ENCODE measurements at regions not wholly inside any gene's neighbourhood (a gene's known extent, or its start where the extent isn't known, plus 50 kb on each side); places are given as distances from the start of the nearest gene placed in this dataset.

GRCh38 chr10:55782181-55782580 is 578.9 kb downstream of the ZWINT start:
- DNase-seq (ENCODE audit: low spot score) (no peak), ATAC-seq (no peak)
- Mint-ChIP-seq H3K27me3 (ENCODE audit: low read depth) (no peaks in the 10 kb centered on the region), H3K36me3 (no peaks in the 10 kb centered on the region), H3K9me3 (no peaks in the 10 kb centered on the region), H3K4me3 (no peak overlapping the region), H3K4me1 (no peaks in the 10 kb centered on the region), H3K27ac (no peak overlapping the region)
- TF ChIP-seq NR2C2 (CRISPR knock-in tag; IDR thresholded peaks at IDR 0.05) (no peak), CREM (CRISPR knock-in tag; IDR thresholded peaks at IDR 0.05) (no peak)
- CTCF ChIA-PET, result no interaction called here
- POLR2A ChIA-PET, result no interaction called here

- H3K27ac Mint-ChIP-seq, result no peak overlapping the region
- no peak for ATAC-seq
- H3K27me3 Mint-ChIP-seq (ENCODE audit: low read depth), result no peaks in the 10 kb centered on the region
- CTCF ChIA-PET, result no interaction called here
- no peaks in the 10 kb centered on the region for H3K36me3 Mint-ChIP-seq
- POLR2A ChIA-PET, result no interaction called here
- H3K9me3 Mint-ChIP-seq, result no peaks in the 10 kb centered on the region
- DNase-seq (ENCODE audit: low spot score), result no peak
- no peak overlapping the region for H3K4me3 Mint-ChIP-seq
- peaks cover 6% of the 10 kb centered on the region for H3K4me1 Mint-ChIP-seq
- no peak for TF ChIP-seq CREB1 (CRISPR knock-in tag; IDR thresholded peaks at IDR 0.05)
- no peak for TF ChIP-seq USF2 (CRISPR knock-in tag; IDR thresholded peaks at IDR 0.05)
- no peak for TF ChIP-seq CBFB (CRISPR knock-in tag; IDR thresholded peaks at IDR 0.05; ENCODE audit: low read depth)
- TF ChIP-seq CREM (CRISPR knock-in tag; IDR thresholded peaks at IDR 0.05), result no peak
- no peak for TF ChIP-seq HMGA2 (CRISPR knock-in tag; IDR thresholded peaks at IDR 0.05)
- TF ChIP-seq ATF3 (CRISPR knock-in tag; conservative IDR thresholded peaks at IDR 0.05), result no peak
- no peak for TF ChIP-seq STAT6 (CRISPR knock-in tag; conservative IDR thresholded peaks at IDR 0.05; ENCODE audit: low read depth)
- TF ChIP-seq ATF2 (CRISPR knock-in tag; IDR thresholded peaks at IDR 0.05; ENCODE audit: borderline replicate concordance, low read depth), result no peak
- no peak for TF ChIP-seq ZNF532 (CRISPR knock-in tag; IDR thresholded peaks at IDR 0.05; ENCODE audit: borderline replicate concordance)
- TF ChIP-seq MYBL2 (CRISPR knock-in tag; IDR thresholded peaks at IDR 0.05), result no peak
- no peak for TF ChIP-seq ATF1 (CRISPR knock-in tag; IDR thresholded peaks at IDR 0.05)
- no peak for TF ChIP-seq PRDM15 (CRISPR knock-in tag; IDR thresholded peaks at IDR 0.05)
- no peak for TF ChIP-seq ZBTB43 (CRISPR knock-in tag; IDR thresholded peaks at IDR 0.05)
- TF ChIP-seq HMGXB4 (CRISPR knock-in tag; IDR thresholded peaks at IDR 0.05), result no peak
These were observed 594.8 kb downstream of the ZWINT start for GRCh38 chr10:55766212-55766611.

Data from WTC11 (cell line).